H54 (cell line): ENCODE measurements at regions not wholly inside any gene's neighbourhood (a gene's known extent, or its start where the extent isn't known, plus 50 kb on each side); places are given as distances from the start of the nearest gene placed in this dataset.
A peak's percentile ranks its signal among the peaks of the same experiment; 100 is the strongest.

Experiments used
- DNase-seq: peaks from one replicate; pipeline ENCODE4 v3.0.0; 2011; ENCODE audit warnings: low spot score, mixed read lengths; ENCODE audit not compliant: insufficient read length
- FAIRE-seq: peaks from 3 replicates; lab custom pipeline; 2011; peaks lifted over from hg19 to GRCh38; lab: Jason Lieb, UNC
- POLR2A ChIP-seq: IDR thresholded peaks from 2 replicates; pipeline ENCODE4 v1.6.1; 2011; ENCODE audit warnings: low read depth, mild to moderate bottlenecking, low read length

DNA sequence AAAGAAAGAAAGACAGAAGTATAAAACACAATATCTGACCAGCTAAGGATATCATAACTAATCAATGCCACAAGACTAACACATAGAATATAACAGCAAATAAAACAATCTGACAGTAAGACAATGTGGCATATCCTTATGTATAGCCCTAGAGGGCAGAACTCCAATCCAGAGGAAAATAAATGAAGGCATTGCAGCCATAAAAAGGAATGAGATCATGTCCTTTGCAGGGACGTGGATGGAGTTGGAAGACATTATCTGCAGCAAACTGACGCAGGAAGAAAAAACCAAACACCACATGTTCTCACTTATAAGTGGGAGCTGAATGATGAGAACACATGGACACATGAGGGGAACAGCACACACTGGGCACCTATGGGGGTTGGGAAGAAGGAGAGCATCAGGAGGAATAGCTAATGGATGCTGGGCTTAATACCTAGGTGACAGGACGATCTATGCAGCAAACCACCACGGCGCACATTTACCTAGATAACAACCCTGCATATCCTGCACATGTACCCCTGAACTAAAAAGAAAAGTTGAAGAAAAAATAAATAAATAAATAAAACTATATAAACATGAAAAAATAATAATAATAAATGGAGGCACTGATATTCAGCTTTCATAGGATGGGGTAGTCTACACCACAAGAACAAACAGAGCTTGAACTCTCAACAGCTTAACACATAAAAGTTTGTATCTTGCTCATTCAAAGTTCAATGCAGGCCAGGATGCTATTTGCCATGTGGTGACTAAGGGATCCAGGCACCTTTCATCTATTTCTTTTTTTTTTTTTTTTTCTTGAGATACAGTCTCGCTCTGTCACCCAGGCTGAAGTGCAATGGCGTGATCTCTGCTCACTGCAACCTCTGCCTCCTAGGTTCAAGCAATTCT is 66.1 kb upstream of the KAT6B start:
- FAIRE-seq (no peak), DNase-seq (no peak)
- TF ChIP-seq POLR2A: no peak

DNA sequence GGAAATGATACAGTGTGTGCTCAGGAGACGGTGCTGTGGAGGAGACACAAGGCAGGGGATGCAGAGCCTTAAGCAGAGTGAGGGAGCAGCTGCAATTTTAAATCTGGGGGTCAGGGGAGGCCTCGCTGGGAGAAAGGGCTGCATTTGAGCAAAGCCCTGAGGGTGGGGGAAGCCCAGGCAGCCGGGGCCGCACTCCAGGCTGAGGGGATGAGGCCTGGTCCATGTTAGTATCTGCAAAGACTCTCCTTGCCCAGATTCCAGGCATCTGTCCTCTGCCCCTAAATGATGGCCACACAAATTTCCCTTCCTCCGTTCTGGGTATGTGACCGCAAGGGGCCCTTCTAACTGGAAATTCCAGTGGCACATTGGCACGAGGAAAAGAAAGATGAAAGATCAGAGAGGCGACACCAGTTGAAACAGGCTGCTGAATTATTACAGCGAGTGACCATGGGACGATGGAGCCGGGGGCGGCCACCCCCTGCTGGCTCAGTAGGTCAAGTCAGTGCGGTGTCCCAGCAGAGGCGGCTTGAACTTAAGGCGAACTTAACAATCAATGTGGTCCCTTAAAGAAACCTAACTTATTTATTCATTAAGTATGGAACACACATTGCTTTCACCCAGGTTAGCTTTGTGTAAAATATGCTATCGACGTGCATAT is 62.3 kb upstream of the KAT6B start:
- TF ChIP-seq POLR2A: no peak
- no peak for FAIRE-seq
- no peak for DNase-seq

DNA sequence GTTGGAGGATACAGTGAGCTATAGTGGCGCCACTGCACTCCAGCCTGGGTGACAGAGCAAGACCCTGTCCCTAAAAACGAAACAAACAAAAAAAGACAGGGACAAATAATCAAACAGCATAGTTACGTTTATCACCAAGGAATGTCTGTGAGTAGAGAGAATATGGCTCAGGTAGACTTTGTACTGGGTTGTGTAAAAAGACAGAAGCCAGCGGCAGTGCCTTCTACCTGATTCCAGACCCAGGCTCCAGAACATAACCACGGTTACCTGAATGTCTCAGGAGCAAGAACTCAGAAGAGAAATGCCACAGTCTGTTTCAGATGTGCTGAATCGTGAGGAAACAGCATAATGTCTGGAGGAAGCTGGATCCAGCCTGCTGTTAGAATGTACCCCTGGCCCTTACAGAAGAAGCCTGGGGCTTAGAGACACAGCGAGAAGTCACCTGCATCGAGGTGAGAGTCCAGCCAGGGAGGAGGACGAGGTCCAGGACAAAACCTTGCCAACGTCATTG is 60.9 kb upstream of the KAT6B start:
- FAIRE-seq (no peak), DNase-seq (no peak)
- no peak for TF ChIP-seq POLR2A

DNA sequence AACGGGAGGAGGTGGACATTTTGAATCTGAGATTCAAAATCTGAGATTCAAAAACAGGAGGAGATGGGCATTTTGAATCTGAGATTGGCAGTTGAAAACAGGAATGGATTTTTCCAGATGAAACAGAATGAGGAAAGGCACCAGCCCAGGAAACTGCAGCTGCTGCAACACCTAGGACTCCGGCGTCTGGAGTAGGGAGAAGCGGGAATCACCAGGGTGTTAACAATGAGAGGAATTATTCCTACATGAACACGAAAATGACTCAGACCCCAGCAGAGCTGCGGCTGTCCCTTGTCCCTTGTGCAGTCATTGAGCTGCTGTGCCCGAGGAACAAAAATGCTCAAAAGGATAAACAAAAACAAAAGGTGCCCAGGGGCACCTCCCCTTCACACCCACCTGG is 59.9 kb upstream of the KAT6B start:
- no peak for TF ChIP-seq POLR2A
- DNase-seq: peak; percentile 52
- FAIRE-seq: peak; percentile 20

DNA sequence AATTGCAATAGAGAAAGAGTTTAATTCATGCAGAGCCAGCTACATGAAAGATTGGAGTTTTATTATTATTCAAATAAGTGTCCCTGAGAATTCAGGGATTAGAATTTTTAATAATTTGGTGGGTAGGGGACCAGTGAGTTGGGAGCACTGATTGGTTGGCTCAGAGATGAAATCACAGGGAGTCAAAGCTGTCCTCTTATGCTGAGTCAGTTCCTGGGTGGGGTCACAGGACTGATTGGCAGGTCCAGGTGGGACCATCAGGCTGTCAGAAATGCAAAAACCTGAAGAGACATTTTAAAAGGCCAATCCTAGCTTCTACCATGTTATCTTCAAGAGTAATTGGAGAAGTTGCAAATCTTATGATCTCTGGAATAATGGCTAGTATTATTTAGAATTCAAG is 56.0 kb upstream of the KAT6B start:
- no peak for TF ChIP-seq POLR2A
- DNase-seq (no peak), FAIRE-seq (no peak)

DNA sequence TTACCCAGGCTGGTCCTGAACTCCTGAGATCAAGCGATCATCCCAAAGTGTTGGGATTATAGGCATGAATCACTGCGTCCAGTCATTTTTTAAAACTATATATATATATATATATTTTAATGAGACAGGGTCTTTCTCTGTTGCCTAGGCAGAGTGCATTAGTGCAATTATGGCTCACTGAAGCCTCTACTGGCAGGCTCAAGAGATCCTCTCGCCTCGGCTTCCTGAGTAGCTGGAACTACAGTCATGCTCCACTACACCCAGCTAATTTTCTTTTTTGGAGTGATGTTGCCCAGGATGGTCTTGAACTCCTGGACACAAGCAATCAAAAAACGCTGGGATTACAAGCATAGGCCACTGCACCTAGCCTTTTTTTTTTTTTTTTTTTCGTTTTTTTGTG is 55.3 kb upstream of the KAT6B start:
- no peak for TF ChIP-seq POLR2A
- FAIRE-seq (no peak), DNase-seq (no peak)

DNA sequence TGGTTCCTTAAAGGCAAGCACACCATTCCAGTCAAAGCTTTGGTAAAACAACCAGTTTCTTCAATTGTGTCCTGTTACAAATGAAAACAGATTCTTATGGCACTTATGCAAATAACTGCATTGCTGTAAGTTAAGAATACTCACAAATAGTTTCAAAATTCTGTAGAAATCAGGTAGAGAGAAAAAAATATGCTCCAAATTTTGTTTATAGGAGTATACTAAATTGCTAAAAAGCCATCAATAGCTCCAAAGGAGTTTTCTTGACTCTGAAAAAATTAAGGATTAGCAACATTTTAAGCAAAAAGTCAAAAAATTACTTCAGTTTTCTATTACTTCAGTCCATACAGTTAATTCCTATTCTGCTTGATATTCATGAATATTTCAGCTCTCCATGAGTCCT is 51.3 kb upstream of the KAT6B start:
- TF ChIP-seq POLR2A: no peak
- FAIRE-seq: no peak

More for the DNA sequence above, 51.3 kb upstream of the KAT6B start:
- DNase-seq: no peak
